Ishikawa (cell line): ENCODE measurements at regions not wholly inside any gene's neighbourhood (a gene's known extent, or its start where the extent isn't known, plus 50 kb on each side); places are given as distances from the start of the nearest gene placed in this dataset.

Source experiments
- CEBPB ChIP-seq: IDR thresholded peaks from 2 replicates; pipeline ENCODE4 v1.6.1; 2012
- CREB1 ChIP-seq: IDR thresholded peaks from 2 replicates; pipeline ENCODE4 v1.6.1; 2012; ENCODE audit warnings: low read depth
- EGR1 ChIP-seq: IDR thresholded peaks from 2 replicates; pipeline ENCODE4 v1.6.1; 2012
- EP300 ChIP-seq: IDR thresholded peaks from 2 replicates; pipeline ENCODE4 v1.6.1; 2012; ENCODE audit warnings: borderline replicate concordance
- FOXM1 ChIP-seq: IDR thresholded peaks from 2 replicates; pipeline ENCODE4 v1.6.1; 2012; ENCODE audit warnings: low read depth, borderline replicate concordance
- MAX ChIP-seq: IDR thresholded peaks from 2 replicates; pipeline ENCODE4 v1.6.1; 2012
- NFIC ChIP-seq: IDR thresholded peaks from 2 replicates; pipeline ENCODE4 v1.6.1; 2012
- RAD21 ChIP-seq: IDR thresholded peaks from 2 replicates; pipeline ENCODE4 v1.6.1; 2012; ENCODE audit warnings: low read depth
- REST ChIP-seq: IDR thresholded peaks from 2 replicates; pipeline ENCODE4 v1.6.1; 2012; ENCODE audit warnings: low read depth, mild to moderate bottlenecking
- TAF1 ChIP-seq: IDR thresholded peaks from 2 replicates; pipeline ENCODE4 v1.6.1; 2012; ENCODE audit warnings: low read depth, mild to moderate bottlenecking
- TCF12 ChIP-seq: IDR thresholded peaks from 2 replicates; pipeline ENCODE4 v1.6.1; 2012; ENCODE audit warnings: low read depth
- TEAD4 ChIP-seq: IDR thresholded peaks from 2 replicates; pipeline ENCODE4 v1.6.1; 2012
- USF1 ChIP-seq: IDR thresholded peaks from 2 replicates; pipeline ENCODE4 v1.6.1; 2012
- YY1 ChIP-seq: IDR thresholded peaks from 2 replicates; pipeline ENCODE4 v1.6.1; 2012; ENCODE audit warnings: low read depth
- ZBTB7A ChIP-seq: IDR thresholded peaks from 2 replicates; pipeline ENCODE4 v1.6.1; 2012; ENCODE audit warnings: low read depth

- TF ChIP-seq RAD21 (no peak), YY1 (no peak), NFIC (no peak), CEBPB (no peak), MAX (no peak), EP300 (no peak), TCF12 (no peak), USF1 (no peak), FOXM1 (no peak), TEAD4 (no peak), REST (no peak), TAF1 (no peak), ZBTB7A (no peak), EGR1 (no peak), CREB1 (no peak)
These were observed 118.7 kb downstream of the IER5 start for GRCh38 chr1:181206979-181207790.

GRCh38 chr1:181208083-181208482 lies 119.6 kb downstream of the IER5 start:
- TF ChIP-seq EGR1 = no peak
- no peak for TF ChIP-seq REST

- TF ChIP-seq USF1 (no peak), TEAD4 (no peak), EGR1 (no peak), REST (no peak), TAF1 (no peak), YY1 (no peak)
These were observed 120.5 kb downstream of the IER5 start for GRCh38 chr1:181208967-181209366.

GRCh38 chr1:181213056-181213455 lies 124.6 kb downstream of the IER5 start:
- TF ChIP-seq TCF12 (no peak), USF1 (no peak), ZBTB7A (no peak), RAD21 (no peak), CEBPB (no peak), CREB1 (no peak), NFIC (no peak), MAX (no peak)

- TF ChIP-seq ZBTB7A (peak; percentile 90), CEBPB (no peak), RAD21 (peak; percentile 21; the same call in 1 of the 2 replicates), USF1 (no peak), YY1 (0 out of 2 replicates have a peak, but pooled peaks have one; percentile 27), NFIC (peak; percentile 90), MAX (no peak; the same call in 1 of the 2 replicates), TCF12 (peak; percentile 94), TEAD4 (peak; percentile 94), CREB1 (no peak), EP300 (peak; percentile 95), EGR1 (no peak), FOXM1 (0 out of 2 replicates have a peak, but pooled peaks have one; percentile 81), REST (no peak), TAF1 (no peak)
These were observed 128.1 kb downstream of the IER5 start for GRCh38 chr1:181216591-181216994.
